Liver (tissue), 8 donors: ENCODE measurements at regions not wholly inside any gene's neighbourhood (a gene's known extent, or its start where the extent isn't known, plus 50 kb on each side); places are given as distances from the start of the nearest gene placed in this dataset.

ENCODE experiments used
- DNase-seq: peaks from one replicate; pipeline ENCODE4 v3.0.0-alpha.2; 2017; ENCODE audit warnings: low spot score
- H3K27ac ChIP-seq, 2 donors: one replicate each; pipeline ENCODE4 v1.7.0; 2013; ENCODE audit warnings: inconsistent platforms in 2 of 2, low read length in 2 of 2, control low read depth in 1 of 2, low read depth in 1 of 2, mild to moderate bottlenecking in 1 of 2
- H3K27me3 ChIP-seq, 4 donors: one replicate each; pipeline versions ENCODE4 v1.6.1 to v1.7.0; 2013; ENCODE audit warnings: low read length in 3 of 4, inconsistent platforms in 1 of 4, mild to moderate bottlenecking in 1 of 4, moderate library complexity in 1 of 4; ENCODE audit not compliant: control insufficient read depth in 4 of 4, insufficient read depth in 4 of 4
- H3K36me3 ChIP-seq, 4 donors: one replicate each; pipeline versions ENCODE4 v1.6.1 to v1.7.0; 2013; ENCODE audit warnings: low read length in 3 of 4, mild to moderate bottlenecking in 3 of 4, low read depth in 1 of 4, moderate library complexity in 1 of 4; ENCODE audit not compliant: control insufficient read depth in 4 of 4, insufficient read depth in 3 of 4
- H3K4me1 ChIP-seq, 4 donors: one replicate each; pipeline versions ENCODE4 v1.6.1 to v1.7.0; 2013; ENCODE audit warnings: low read length in 3 of 4, mild to moderate bottlenecking in 3 of 4, moderate library complexity in 1 of 4; ENCODE audit not compliant: control insufficient read depth in 4 of 4, insufficient read depth in 4 of 4
- H3K4me3 ChIP-seq, 3 donors: one replicate each; pipeline versions ENCODE4 v1.6.1 to v1.7.0; 2013; ENCODE audit warnings: low read length in 3 of 3, control low read depth in 1 of 3, low read depth in 1 of 3, mild to moderate bottlenecking in 1 of 3
- H3K9ac ChIP-seq, 2 donors: one replicate each; pipeline ENCODE4 v1.7.0; 2013; ENCODE audit warnings: low read length in 2 of 2, mild to moderate bottlenecking in 2 of 2, moderate library complexity in 2 of 2, control low read depth in 1 of 2, low read depth in 1 of 2
- H3K9me3 ChIP-seq, 4 donors: one replicate each; pipeline versions ENCODE4 v1.6.1 to v1.7.0; 2013; ENCODE audit warnings: low read length in 3 of 4; ENCODE audit not compliant: control insufficient read depth in 4 of 4
- EGR1 ChIP-seq, 2 donors: IDR thresholded peaks; 2 replicates each; pipeline ENCODE4 v1.6.1; 2016 to 2018; ENCODE audit warnings: antibody characterized with exemption in 2 of 2, low read depth in 2 of 2
- FOXA1 ChIP-seq: IDR thresholded peaks from 2 replicates; pipeline ENCODE4 v1.6.1; 2016; ENCODE audit warnings: antibody characterized with exemption
- FOXA2 ChIP-seq: IDR thresholded peaks from 2 replicates; pipeline ENCODE4 v1.6.1; 2016; ENCODE audit warnings: antibody characterized with exemption
- GABPA ChIP-seq, 2 donors: IDR thresholded peaks in 1 of 2; conservative IDR thresholded peaks in 1 of 2; 2 replicates each; pipeline ENCODE4 v1.6.1; 2016; ENCODE audit warnings: antibody characterized with exemption in 2 of 2, mild to moderate bottlenecking in 1 of 2, moderate library complexity in 1 of 2
- HNF4A ChIP-seq, 2 donors: conservative IDR thresholded peaks; 2 replicates each; pipeline ENCODE4 v1.6.1; 2016; ENCODE audit warnings: antibody characterized with exemption in 2 of 2, mild to moderate bottlenecking in 2 of 2
- HNF4G ChIP-seq: IDR thresholded peaks from 2 replicates; pipeline ENCODE4 v1.6.1; 2016; ENCODE audit warnings: antibody characterized with exemption
- JUND ChIP-seq, 2 donors: IDR thresholded peaks; 2 replicates each; pipeline ENCODE4 v1.6.1; 2016; ENCODE audit warnings: antibody characterized with exemption in 2 of 2
- NR2F2 ChIP-seq: IDR thresholded peaks from 2 replicates; pipeline ENCODE4 v1.6.1; 2016; ENCODE audit warnings: antibody characterized with exemption
- RAD21 ChIP-seq, 2 donors: IDR thresholded peaks; 2 replicates each; pipeline ENCODE4 v1.6.1; 2016; ENCODE audit warnings: antibody characterized with exemption in 2 of 2, mild to moderate bottlenecking in 2 of 2
- RXRA ChIP-seq, 2 donors: IDR thresholded peaks; 2 replicates each; pipeline ENCODE4 v1.6.1; 2017 to 2018; ENCODE audit warnings: antibody characterized with exemption in 2 of 2, mild to moderate bottlenecking in 1 of 2
- SP1 ChIP-seq: IDR thresholded peaks from 2 replicates; pipeline ENCODE4 v1.6.1; 2018; ENCODE audit warnings: antibody characterized with exemption, mild to moderate bottlenecking
- TAF1 ChIP-seq: conservative IDR thresholded peaks from 2 replicates; pipeline ENCODE4 v1.6.1; 2016; ENCODE audit warnings: antibody characterized with exemption, mild to moderate bottlenecking
- YY1 ChIP-seq: IDR thresholded peaks from 2 replicates; pipeline ENCODE4 v1.6.1; 2016; ENCODE audit warnings: antibody characterized with exemption, mild to moderate bottlenecking
- WGBS: extraction: QIAGEN DNeasy Blood & Tissue Kit; methylation state at CpG from one replicate; pipeline ENCODE4 v1.1.7; 2013; 5-methylcytosine and 5-hydroxymethylcytosine counted together
- TF ChIP-seq, protein P1 (sequence below): fragments of 150-350 bp; IDR thresholded peaks from 2 replicates; pipeline ENCODE4 v1.5.1; 2017; ENCODE audit warnings: improper control_type of control experiment, low read depth, low read length; ENCODE audit not compliant: missing input control
- TF ChIP-seq, protein P2 (sequence below): IDR thresholded peaks from 2 replicates; pipeline ENCODE4 v1.6.1; 2016; ENCODE audit warnings: antibody characterized with exemption, mild to moderate bottlenecking
- TF ChIP-seq, protein P3 (sequence below): IDR thresholded peaks from 2 replicates; pipeline ENCODE4 v1.6.1; 2016; ENCODE audit warnings: antibody characterized with exemption
- TF ChIP-seq, protein P4 (sequence below): IDR thresholded peaks from 2 replicates; pipeline ENCODE4 v1.6.1; 2016; ENCODE audit warnings: antibody characterized with exemption
- TF ChIP-seq, protein P5 (sequence below): IDR thresholded peaks from 2 replicates; pipeline ENCODE4 v1.6.1; 2016; ENCODE audit warnings: antibody characterized with exemption
- donor health status: healthy.
- donor health status: healthy.
- donor health status: healthy.
- donor health status: healthy.
- donor health status: healthy.

DNA sequence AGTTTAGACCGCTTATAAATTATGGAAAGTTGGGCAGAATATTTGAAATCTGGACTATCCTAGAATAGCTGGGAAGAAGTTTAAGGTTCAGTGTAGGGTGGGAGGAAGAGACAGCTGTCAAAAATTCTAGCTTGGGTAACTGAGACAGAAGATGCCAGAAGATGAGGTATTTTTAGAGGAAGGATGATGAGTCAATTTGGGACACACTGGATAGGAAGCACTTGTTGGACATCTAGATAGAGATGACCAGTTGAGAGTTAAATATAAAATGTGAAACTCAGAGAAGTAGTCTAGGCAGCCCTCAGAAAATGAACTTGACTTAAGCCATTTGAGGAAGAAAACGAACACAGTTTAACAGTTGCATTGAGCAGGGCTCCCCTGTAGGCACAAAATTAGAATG lies 137.9 kb upstream of the MAP9 start:
- no peak for DNase-seq
- Histone ChIP-seq H3K4me1 (no peaks in the 10 kb centered on the region), H3K27ac (no peak overlapping the region), H3K4me3 (no peak overlapping the region), H3K27me3 (no peaks in the 10 kb centered on the region), H3K9me3 (no peaks in the 10 kb centered on the region), H3K9ac (no peak overlapping the region), H3K36me3 (no peaks in the 10 kb centered on the region)
- WGBS = 78% methylated on average over 2 of the region's 2 CpGs
- TF ChIP-seq RXRA (IDR thresholded peaks at IDR 0.05) (no peak), HNF4A (conservative IDR thresholded peaks at IDR 0.05) (no peak), SP1 (no peak), HNF4G (no peak), NR2F2 (no peak), JUND (IDR thresholded peaks at IDR 0.05) (no peak), RAD21 (IDR thresholded peaks at IDR 0.05) (no peak), FOXA1 (no peak), EGR1 (IDR thresholded peaks at IDR 0.05; ENCODE audit: low read depth in 2 of 2) (no peak), FOXA2 (no peak), YY1 (no peak), TAF1 (no peak), GABPA (IDR thresholded peaks at IDR 0.05 in 1 of 2, conservative IDR thresholded peaks at IDR 0.05 in 1 of 2) (no peak)
- TF ChIP-seq, protein P1, sequence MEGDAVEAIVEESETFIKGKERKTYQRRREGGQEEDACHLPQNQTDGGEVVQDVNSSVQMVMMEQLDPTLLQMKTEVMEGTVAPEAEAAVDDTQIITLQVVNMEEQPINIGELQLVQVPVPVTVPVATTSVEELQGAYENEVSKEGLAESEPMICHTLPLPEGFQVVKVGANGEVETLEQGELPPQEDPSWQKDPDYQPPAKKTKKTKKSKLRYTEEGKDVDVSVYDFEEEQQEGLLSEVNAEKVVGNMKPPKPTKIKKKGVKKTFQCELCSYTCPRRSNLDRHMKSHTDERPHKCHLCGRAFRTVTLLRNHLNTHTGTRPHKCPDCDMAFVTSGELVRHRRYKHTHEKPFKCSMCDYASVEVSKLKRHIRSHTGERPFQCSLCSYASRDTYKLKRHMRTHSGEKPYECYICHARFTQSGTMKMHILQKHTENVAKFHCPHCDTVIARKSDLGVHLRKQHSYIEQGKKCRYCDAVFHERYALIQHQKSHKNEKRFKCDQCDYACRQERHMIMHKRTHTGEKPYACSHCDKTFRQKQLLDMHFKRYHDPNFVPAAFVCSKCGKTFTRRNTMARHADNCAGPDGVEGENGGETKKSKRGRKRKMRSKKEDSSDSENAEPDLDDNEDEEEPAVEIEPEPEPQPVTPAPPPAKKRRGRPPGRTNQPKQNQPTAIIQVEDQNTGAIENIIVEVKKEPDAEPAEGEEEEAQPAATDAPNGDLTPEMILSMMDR = no peak
- TF ChIP-seq, protein P2, sequence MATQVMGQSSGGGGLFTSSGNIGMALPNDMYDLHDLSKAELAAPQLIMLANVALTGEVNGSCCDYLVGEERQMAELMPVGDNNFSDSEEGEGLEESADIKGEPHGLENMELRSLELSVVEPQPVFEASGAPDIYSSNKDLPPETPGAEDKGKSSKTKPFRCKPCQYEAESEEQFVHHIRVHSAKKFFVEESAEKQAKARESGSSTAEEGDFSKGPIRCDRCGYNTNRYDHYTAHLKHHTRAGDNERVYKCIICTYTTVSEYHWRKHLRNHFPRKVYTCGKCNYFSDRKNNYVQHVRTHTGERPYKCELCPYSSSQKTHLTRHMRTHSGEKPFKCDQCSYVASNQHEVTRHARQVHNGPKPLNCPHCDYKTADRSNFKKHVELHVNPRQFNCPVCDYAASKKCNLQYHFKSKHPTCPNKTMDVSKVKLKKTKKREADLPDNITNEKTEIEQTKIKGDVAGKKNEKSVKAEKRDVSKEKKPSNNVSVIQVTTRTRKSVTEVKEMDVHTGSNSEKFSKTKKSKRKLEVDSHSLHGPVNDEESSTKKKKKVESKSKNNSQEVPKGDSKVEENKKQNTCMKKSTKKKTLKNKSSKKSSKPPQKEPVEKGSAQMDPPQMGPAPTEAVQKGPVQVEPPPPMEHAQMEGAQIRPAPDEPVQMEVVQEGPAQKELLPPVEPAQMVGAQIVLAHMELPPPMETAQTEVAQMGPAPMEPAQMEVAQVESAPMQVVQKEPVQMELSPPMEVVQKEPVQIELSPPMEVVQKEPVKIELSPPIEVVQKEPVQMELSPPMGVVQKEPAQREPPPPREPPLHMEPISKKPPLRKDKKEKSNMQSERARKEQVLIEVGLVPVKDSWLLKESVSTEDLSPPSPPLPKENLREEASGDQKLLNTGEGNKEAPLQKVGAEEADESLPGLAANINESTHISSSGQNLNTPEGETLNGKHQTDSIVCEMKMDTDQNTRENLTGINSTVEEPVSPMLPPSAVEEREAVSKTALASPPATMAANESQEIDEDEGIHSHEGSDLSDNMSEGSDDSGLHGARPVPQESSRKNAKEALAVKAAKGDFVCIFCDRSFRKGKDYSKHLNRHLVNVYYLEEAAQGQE = no peak
- TF ChIP-seq, protein P3, sequence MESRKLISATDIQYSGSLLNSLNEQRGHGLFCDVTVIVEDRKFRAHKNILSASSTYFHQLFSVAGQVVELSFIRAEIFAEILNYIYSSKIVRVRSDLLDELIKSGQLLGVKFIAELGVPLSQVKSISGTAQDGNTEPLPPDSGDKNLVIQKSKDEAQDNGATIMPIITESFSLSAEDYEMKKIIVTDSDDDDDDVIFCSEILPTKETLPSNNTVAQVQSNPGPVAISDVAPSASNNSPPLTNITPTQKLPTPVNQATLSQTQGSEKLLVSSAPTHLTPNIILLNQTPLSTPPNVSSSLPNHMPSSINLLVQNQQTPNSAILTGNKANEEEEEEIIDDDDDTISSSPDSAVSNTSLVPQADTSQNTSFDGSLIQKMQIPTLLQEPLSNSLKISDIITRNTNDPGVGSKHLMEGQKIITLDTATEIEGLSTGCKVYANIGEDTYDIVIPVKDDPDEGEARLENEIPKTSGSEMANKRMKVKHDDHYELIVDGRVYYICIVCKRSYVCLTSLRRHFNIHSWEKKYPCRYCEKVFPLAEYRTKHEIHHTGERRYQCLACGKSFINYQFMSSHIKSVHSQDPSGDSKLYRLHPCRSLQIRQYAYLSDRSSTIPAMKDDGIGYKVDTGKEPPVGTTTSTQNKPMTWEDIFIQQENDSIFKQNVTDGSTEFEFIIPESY = no peak
- TF ChIP-seq, protein P4, sequence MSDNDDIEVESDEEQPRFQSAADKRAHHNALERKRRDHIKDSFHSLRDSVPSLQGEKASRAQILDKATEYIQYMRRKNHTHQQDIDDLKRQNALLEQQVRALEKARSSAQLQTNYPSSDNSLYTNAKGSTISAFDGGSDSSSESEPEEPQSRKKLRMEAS = no peak
- TF ChIP-seq, protein P5, sequence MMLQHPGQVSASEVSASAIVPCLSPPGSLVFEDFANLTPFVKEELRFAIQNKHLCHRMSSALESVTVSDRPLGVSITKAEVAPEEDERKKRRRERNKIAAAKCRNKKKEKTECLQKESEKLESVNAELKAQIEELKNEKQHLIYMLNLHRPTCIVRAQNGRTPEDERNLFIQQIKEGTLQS = no peak

DNA sequence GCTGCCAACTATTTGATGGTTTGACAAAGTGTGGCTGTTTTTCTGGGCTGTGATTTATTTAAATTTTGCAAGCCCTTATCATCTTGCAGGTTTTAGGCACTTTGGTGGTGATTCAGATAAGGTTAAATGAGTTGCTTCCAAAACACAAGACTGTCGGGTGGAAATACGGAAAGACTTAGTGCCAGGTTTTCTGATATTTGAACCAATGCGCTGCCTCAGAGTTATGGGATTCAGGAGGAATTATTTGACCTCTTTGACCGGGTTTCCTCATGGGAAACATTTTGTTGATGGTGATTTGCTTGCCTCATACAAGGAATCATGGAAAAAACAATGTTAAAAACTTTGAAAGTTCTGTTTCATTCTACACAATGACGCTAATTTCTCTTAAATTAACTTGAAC lies 136.1 kb upstream of the MAP9 start:
- Histone ChIP-seq H3K36me3 (no peaks in the 10 kb centered on the region), H3K27ac (no peak overlapping the region), H3K4me3 (no peak overlapping the region), H3K4me1 (no peaks in the 10 kb centered on the region), H3K9ac (no peak overlapping the region), H3K9me3 (no peaks in the 10 kb centered on the region), H3K27me3 (peaks cover 0 to 2% (median 0%) of the 10 kb centered on the region in 4 donors)
- DNase-seq = no peak
- 67% methylated on average over 5 of the region's 5 CpGs for WGBS
- TF ChIP-seq YY1 (no peak), RAD21 (IDR thresholded peaks at IDR 0.05) (no peak), SP1 (no peak), EGR1 (IDR thresholded peaks at IDR 0.05; ENCODE audit: low read depth in 2 of 2) (no peak), NR2F2 (peak; percentile 94), FOXA1 (no peak), HNF4G (no peak), HNF4A (conservative IDR thresholded peaks at IDR 0.05) (no peak), RXRA (IDR thresholded peaks at IDR 0.05) (peak in 1 of 2 donors; percentile 3)
- TF ChIP-seq, protein P5 = no peak
